Large intestine (tissue), 3 donors: ENCODE measurements at regions not wholly inside any gene's neighbourhood (a gene's known extent, or its start where the extent isn't known, plus 50 kb on each side); places are given as distances from the start of the nearest gene placed in this dataset.
A peak's percentile ranks its signal among the peaks of the same experiment; 100 is the strongest.

Experiments used
- DNase-seq, 2 donors: peaks; one replicate each; pipeline versions ENCODE4 v3.0.0 to v3.0.0-alpha.2; 2013
- H3K27ac ChIP-seq: one replicate; pipeline ENCODE4 v1.5.1; 2013; ENCODE audit warnings: low read length
- H3K27me3 ChIP-seq: 2 replicates; pipeline ENCODE4 v1.6.1; 2013; ENCODE audit warnings: low read length; ENCODE audit not compliant: control insufficient read depth, insufficient read depth
- H3K36me3 ChIP-seq: 2 replicates; pipeline ENCODE4 v1.6.1; 2013; ENCODE audit warnings: low read length; ENCODE audit not compliant: control insufficient read depth, insufficient read depth
- H3K4me1 ChIP-seq: one replicate; pipeline ENCODE4 v1.6.1; 2013; ENCODE audit warnings: low read length; ENCODE audit not compliant: control insufficient read depth, insufficient read depth
- H3K4me3 ChIP-seq: one replicate; pipeline ENCODE4 v1.5.1; 2013; ENCODE audit warnings: low read length
- H3K9me3 ChIP-seq: one replicate; pipeline ENCODE4 v1.6.1; 2013; ENCODE audit warnings: mild to moderate bottlenecking, low read depth, low read length, moderate library complexity; ENCODE audit not compliant: control insufficient read depth
- WGBS: methylation state at CpG from one replicate; pipeline ENCODE4 v1.1.5; 2013; ENCODE audit warnings: low lambda C conversion rate; ENCODE audit not compliant: insufficient coverage; 5-methylcytosine and 5-hydroxymethylcytosine counted together

GRCh38 chr4:102440498-102440897, 60.7 kb upstream of the NFKB1 start:
- Histone ChIP-seq H3K27me3 (no peaks in the 10 kb centered on the region), H3K27ac (no peak overlapping the region), H3K9me3 (no peaks in the 10 kb centered on the region), H3K4me3 (no peak overlapping the region), H3K36me3 (no peaks in the 10 kb centered on the region), H3K4me1 (peaks cover 7% of the 10 kb centered on the region)
- no peak for DNase-seq
- WGBS: 83% methylated on average over 1 of the region's 1 CpG

- Histone ChIP-seq H3K4me3 (no peak overlapping the region), H3K27ac (no peak overlapping the region), H3K9me3 (no peaks in the 10 kb centered on the region), H3K36me3 (no peaks in the 10 kb centered on the region), H3K4me1 (peaks cover 7% of the 10 kb centered on the region), H3K27me3 (no peaks in the 10 kb centered on the region)
- DNase-seq: peak in 1 of 2 donors; percentile 55
- WGBS: no CpG with 5 or more reads among the region's 8 CpGs
Measured at GRCh38 chr4:102441978-102442911, 58.9 kb upstream of the NFKB1 start.

- Histone ChIP-seq H3K4me3 (no peak overlapping the region), H3K9me3 (no peaks in the 10 kb centered on the region), H3K36me3 (no peaks in the 10 kb centered on the region), H3K4me1 (peaks cover 7% of the 10 kb centered on the region), H3K27ac (no peak overlapping the region), H3K27me3 (no peaks in the 10 kb centered on the region)
- WGBS: no CpG with 5 or more reads among the region's 4 CpGs
- DNase-seq: no peak
Measured at GRCh38 chr4:102444752-102445151, 56.4 kb upstream of the NFKB1 start.

DNA sequence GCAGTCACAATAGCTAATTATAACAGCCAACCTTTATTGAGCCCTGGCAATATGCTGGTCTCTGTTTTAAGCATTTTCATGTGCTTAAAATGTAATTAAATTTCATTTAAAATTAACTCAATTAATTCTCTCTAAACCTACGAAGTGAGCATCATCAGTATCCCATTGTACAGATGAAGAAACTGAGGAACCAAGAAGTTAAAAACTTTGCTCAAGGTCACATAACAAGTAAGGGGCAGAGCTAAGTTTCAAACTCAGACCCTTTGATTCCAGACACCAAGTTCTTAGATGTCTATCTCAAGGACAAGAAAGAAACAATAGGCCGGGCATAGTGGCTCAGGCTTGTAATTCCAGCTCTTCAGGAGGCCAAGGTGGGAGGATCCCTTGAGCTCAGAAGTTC, 55.9 kb upstream of the NFKB1 start:
- no peak for DNase-seq
- H3K4me3 ChIP-seq: no peak overlapping the region
- H3K9me3 ChIP-seq: no peaks in the 10 kb centered on the region
- WGBS: no CpG with 5 or more reads among the region's 2 CpGs
- H3K36me3 ChIP-seq: no peaks in the 10 kb centered on the region
- H3K27me3 ChIP-seq: no peaks in the 10 kb centered on the region
- no peak overlapping the region for H3K27ac ChIP-seq
- peaks cover 7% of the 10 kb centered on the region for H3K4me1 ChIP-seq

GRCh38 chr4:102447413-102447812, 53.7 kb upstream of the NFKB1 start:
- Histone ChIP-seq H3K27me3 (no peaks in the 10 kb centered on the region), H3K36me3 (no peaks in the 10 kb centered on the region), H3K9me3 (no peaks in the 10 kb centered on the region), H3K4me3 (no peak overlapping the region), H3K4me1 (peaks cover 2% of the 10 kb centered on the region), H3K27ac (no peak overlapping the region)
- WGBS: 74% methylated on average over 3 of the region's 4 CpGs
- DNase-seq: no peak

GRCh38 chr4:102449751-102450352, 51.3 kb upstream of the NFKB1 start:
- Histone ChIP-seq H3K36me3 (no peaks in the 10 kb centered on the region), H3K27me3 (no peaks in the 10 kb centered on the region), H3K4me1 (no peaks in the 10 kb centered on the region), H3K4me3 (no peak overlapping the region), H3K27ac (no peak overlapping the region), H3K9me3 (no peaks in the 10 kb centered on the region)
- peak; percentile 37 to 55 for DNase-seq
- 67% methylated on average over 2 of the region's 4 CpGs for WGBS

- no peaks in the 10 kb centered on the region for H3K27me3 ChIP-seq
- H3K4me3 ChIP-seq: no peak overlapping the region
- no CpG with 5 or more reads among the region's 4 CpGs for WGBS
- no peak overlapping the region for H3K27ac ChIP-seq
- DNase-seq: no peak
- no peaks in the 10 kb centered on the region for H3K36me3 ChIP-seq
- H3K4me1 ChIP-seq: no peaks in the 10 kb centered on the region
- H3K9me3 ChIP-seq: no peaks in the 10 kb centered on the region
Measured at GRCh38 chr4:102451266-102451665, 49.9 kb upstream of the NFKB1 start.
